MM.1S (cell line): ENCODE measurements at regions not wholly inside any gene's neighbourhood (a gene's known extent, or its start where the extent isn't known, plus 50 kb on each side); places are given as distances from the start of the nearest gene placed in this dataset.

Experiments
- EZH2phosphoT487 ChIP-seq: fragments of 300-600 bp; sonication (generic); IDR thresholded peaks from 2 replicates; pipeline ENCODE4 v1.6.1; 2018; ENCODE audit warnings: antibody characterized with exemption, low read length
- TF ChIP-seq, protein P1 (sequence below): fragments of 300-600 bp; sonication (generic); IDR thresholded peaks from 2 replicates; pipeline ENCODE4 v1.5.1; 2016; ENCODE audit warnings: antibody characterized with exemption, low read length, mixed read lengths

GRCh38 chr15:61518191-61518950, 289.3 kb upstream of the RORA start:
- TF ChIP-seq, protein P1, sequence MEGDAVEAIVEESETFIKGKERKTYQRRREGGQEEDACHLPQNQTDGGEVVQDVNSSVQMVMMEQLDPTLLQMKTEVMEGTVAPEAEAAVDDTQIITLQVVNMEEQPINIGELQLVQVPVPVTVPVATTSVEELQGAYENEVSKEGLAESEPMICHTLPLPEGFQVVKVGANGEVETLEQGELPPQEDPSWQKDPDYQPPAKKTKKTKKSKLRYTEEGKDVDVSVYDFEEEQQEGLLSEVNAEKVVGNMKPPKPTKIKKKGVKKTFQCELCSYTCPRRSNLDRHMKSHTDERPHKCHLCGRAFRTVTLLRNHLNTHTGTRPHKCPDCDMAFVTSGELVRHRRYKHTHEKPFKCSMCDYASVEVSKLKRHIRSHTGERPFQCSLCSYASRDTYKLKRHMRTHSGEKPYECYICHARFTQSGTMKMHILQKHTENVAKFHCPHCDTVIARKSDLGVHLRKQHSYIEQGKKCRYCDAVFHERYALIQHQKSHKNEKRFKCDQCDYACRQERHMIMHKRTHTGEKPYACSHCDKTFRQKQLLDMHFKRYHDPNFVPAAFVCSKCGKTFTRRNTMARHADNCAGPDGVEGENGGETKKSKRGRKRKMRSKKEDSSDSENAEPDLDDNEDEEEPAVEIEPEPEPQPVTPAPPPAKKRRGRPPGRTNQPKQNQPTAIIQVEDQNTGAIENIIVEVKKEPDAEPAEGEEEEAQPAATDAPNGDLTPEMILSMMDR = no peak
- no peak for TF ChIP-seq EZH2phosphoT487
